Mesendoderm (in vitro differentiated cells): ENCODE measurements at regions not wholly inside any gene's neighbourhood (a gene's known extent, or its start where the extent isn't known, plus 50 kb on each side); places are given as distances from the start of the nearest gene placed in this dataset.

Experiments used
- DNase-seq: peaks from one replicate; pipeline ENCODE4 v3.0.0; 2013
- H2AK5ac ChIP-seq: 2 replicates; pipeline ENCODE4 v1.6.1; 2013; ENCODE audit warnings: low read length, inconsistent platforms
- H2BK120ac ChIP-seq: 2 replicates; pipeline ENCODE4 v1.6.1; 2013; ENCODE audit warnings: low read depth, mild to moderate bottlenecking, low read length, moderate library complexity, mixed read lengths
- H2BK15ac ChIP-seq: replicated peaks from 2 replicates; pipeline ENCODE4 v1.6.1; 2013; ENCODE audit warnings: low read depth, mild to moderate bottlenecking, moderate library complexity
- H2BK5ac ChIP-seq: 2 replicates; pipeline ENCODE4 v1.6.1; 2013; ENCODE audit warnings: low read length, inconsistent platforms
- H3K18ac ChIP-seq: 2 replicates; pipeline ENCODE4 v1.6.1; 2013; ENCODE audit warnings: mild to moderate bottlenecking, low read length, mixed read lengths
- H3K23ac ChIP-seq: one replicate; pipeline ENCODE4 v1.6.1; 2013; ENCODE audit warnings: low read length
- H3K27ac ChIP-seq: 2 replicates; pipeline ENCODE4 v1.5.1; 2013; ENCODE audit warnings: low read depth, mild to moderate bottlenecking, inconsistent platforms, low read length, moderate library complexity
- H3K27me3 ChIP-seq: 2 replicates; pipeline ENCODE4 v1.6.1; 2013; ENCODE audit warnings: low read length, control low read depth, mild to moderate bottlenecking, inconsistent platforms; ENCODE audit not compliant: insufficient read depth, poor library complexity
- H3K36me3 ChIP-seq: 2 replicates; pipeline ENCODE4 v1.6.1; 2013; ENCODE audit warnings: low read length, inconsistent platforms; ENCODE audit not compliant: control insufficient read depth, insufficient read depth
- H3K4ac ChIP-seq: one replicate; pipeline ENCODE4 v1.6.1; 2013; ENCODE audit warnings: low read depth, mild to moderate bottlenecking, low read length, moderate library complexity
- H3K4me1 ChIP-seq: 2 replicates; pipeline ENCODE4 v1.6.1; 2013; ENCODE audit warnings: low read depth, low read length, inconsistent platforms; ENCODE audit not compliant: control insufficient read depth
- H3K4me2 ChIP-seq: 2 replicates; pipeline ENCODE4 v1.6.1; 2013; ENCODE audit warnings: low read length
- H3K4me3 ChIP-seq: 2 replicates; pipeline ENCODE4 v1.5.1; 2013; ENCODE audit warnings: mild to moderate bottlenecking, low read length
- H3K56ac ChIP-seq: one replicate; pipeline ENCODE4 v1.6.1; 2013; ENCODE audit warnings: low read length
- H3K79me1 ChIP-seq: 2 replicates; pipeline ENCODE4 v1.6.1; 2013; ENCODE audit warnings: low read length, inconsistent platforms
- H3K79me2 ChIP-seq: 2 replicates; pipeline ENCODE4 v1.6.1; 2013; ENCODE audit warnings: mild to moderate bottlenecking, low read length; ENCODE audit not compliant: control insufficient read depth, insufficient read depth
- H3K9ac ChIP-seq: 2 replicates; pipeline ENCODE4 v1.6.1; 2013; ENCODE audit warnings: low read length, inconsistent platforms
- H4K5ac ChIP-seq: one replicate; pipeline ENCODE4 v1.6.1; 2013; ENCODE audit warnings: low read length
- H4K8ac ChIP-seq: one replicate; pipeline ENCODE4 v1.6.1; 2013; ENCODE audit warnings: low read depth, mild to moderate bottlenecking, control low read depth, low read length, moderate library complexity
- WGBS: extraction: QIAGEN DNeasy Blood & Tissue Kit; methylation state at CpG from one replicate; pipeline ENCODE4 v1.1.7; 2013; ENCODE audit warnings: low lambda C conversion rate, missing lambda C conversion rate; ENCODE audit not compliant: insufficient coverage; ENCODE audit errors: extremely low coverage; 5-methylcytosine and 5-hydroxymethylcytosine counted together

DNA sequence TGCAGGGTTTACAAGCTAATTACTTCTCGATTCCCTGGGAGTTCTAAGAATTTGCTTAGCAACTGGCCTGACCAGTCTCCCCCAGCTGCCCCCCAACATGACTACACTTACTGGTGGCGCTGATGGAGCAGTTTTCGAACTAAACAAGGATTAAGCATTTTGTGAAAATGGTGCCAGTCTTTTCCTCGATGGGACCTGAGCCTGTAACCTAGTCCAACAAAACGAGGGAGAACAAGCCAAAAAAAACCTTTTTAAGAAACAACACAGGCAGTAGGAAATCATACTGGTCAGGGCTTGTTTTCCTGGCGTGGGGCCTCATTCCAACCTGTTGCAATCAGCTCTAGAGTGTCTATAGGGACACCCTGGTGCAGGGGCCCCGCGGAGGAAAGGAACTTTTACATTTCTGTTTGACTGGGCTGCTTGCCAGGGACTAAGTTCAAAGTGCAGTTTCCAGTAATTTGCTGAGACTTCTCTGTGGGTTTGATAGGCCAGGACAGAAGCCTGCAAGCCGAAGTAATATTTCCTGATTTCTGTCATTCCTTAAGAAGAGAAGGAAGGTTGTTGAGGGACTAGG lies 158.7 kb downstream of the SPRY1 start:
- H3K4ac ChIP-seq: no peak overlapping the region
- no peaks in the 10 kb centered on the region for H3K27me3 ChIP-seq
- peak; percentile 23 for DNase-seq
- H2BK15ac ChIP-seq: peak overlapping the region; percentile 87
- H2BK120ac ChIP-seq: peak overlapping the region; percentile 74
- H2AK5ac ChIP-seq: no peak overlapping the region
- H3K36me3 ChIP-seq: no peaks in the 10 kb centered on the region
- no peaks in the 10 kb centered on the region for H3K4me1 ChIP-seq
- H3K18ac ChIP-seq: peak overlapping the region; percentile 82
- H3K23ac ChIP-seq: no peak overlapping the region
- H4K8ac ChIP-seq: no peak overlapping the region
- no peaks in the 10 kb centered on the region for H3K79me1 ChIP-seq
- no peak overlapping the region for H3K4me2 ChIP-seq
- no peak overlapping the region for H3K4me3 ChIP-seq
- H3K56ac ChIP-seq: peak overlapping the region; percentile 12
- no peak overlapping the region for H3K9ac ChIP-seq
- H4K5ac ChIP-seq: no peak overlapping the region
- WGBS: no CpG with 5 or more reads among the region's 9 CpGs
- H2BK5ac ChIP-seq: no peak overlapping the region
- no peak overlapping the region for H3K27ac ChIP-seq
- H3K79me2 ChIP-seq: no peaks in the 10 kb centered on the region

DNA sequence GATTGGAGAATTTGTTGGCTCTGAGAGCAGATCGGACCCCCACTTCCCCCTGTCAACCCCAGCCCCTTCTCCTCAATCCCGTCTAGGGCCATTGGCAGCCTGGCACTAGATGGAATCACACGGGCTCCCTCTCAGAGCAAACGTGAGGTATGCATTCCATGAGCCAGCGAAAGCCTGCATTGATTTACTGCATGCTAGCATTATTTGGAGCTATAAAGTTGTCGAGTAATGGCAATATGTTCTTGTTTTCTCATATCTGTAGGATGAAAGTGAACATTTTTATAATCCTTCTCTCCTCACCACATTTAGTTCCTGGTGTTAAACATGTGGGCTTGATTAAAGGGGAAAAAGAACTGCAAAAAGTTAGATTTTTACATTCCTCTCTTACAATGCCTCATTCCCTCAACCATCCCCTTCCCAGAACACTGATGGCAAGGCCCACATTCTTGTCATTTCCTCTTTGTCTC lies 159.2 kb downstream of the SPRY1 start:
- no peak overlapping the region for H3K4ac ChIP-seq
- DNase-seq: peak; percentile 19
- H3K23ac ChIP-seq: no peak overlapping the region
- no peak overlapping the region for H4K5ac ChIP-seq
- no peak overlapping the region for H4K8ac ChIP-seq
- H3K79me2 ChIP-seq: no peaks in the 10 kb centered on the region
- H2AK5ac ChIP-seq: no peak overlapping the region
- H3K56ac ChIP-seq: peak overlapping the region; percentile 4
- H3K79me1 ChIP-seq: no peaks in the 10 kb centered on the region
- no peaks in the 10 kb centered on the region for H3K4me1 ChIP-seq
- no CpG with 5 or more reads among the region's 6 CpGs for WGBS
- no peak overlapping the region for H3K27ac ChIP-seq
- H3K36me3 ChIP-seq: no peaks in the 10 kb centered on the region
- peak overlapping the region; percentile 87 for H2BK15ac ChIP-seq
- no peak overlapping the region for H2BK5ac ChIP-seq
- H3K4me2 ChIP-seq: no peak overlapping the region
- H3K4me3 ChIP-seq: no peak overlapping the region
- H3K9ac ChIP-seq: no peak overlapping the region
- peak overlapping the region; percentile 82 for H3K18ac ChIP-seq
- no peaks in the 10 kb centered on the region for H3K27me3 ChIP-seq
- peak overlapping the region; percentile 73 for H2BK120ac ChIP-seq

DNA sequence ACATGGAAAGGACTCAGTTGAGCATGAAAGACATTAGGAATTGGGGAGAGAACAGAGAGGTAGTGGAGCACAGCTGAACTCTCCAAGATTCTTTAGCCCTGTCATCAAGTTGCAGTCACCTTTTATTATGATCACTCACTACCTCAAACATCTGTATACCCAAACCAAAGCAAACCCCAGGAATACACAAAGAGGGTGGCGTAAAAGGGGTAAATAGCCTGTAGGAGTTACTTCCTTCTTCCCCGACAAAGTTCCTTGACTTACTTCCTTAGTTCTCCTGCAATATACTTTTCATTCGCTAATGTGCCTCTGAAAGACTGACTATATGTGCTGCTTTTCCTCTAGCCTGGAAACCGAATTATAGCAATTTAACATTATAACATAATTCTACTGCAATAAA lies 159.9 kb downstream of the SPRY1 start:
- Histone ChIP-seq H3K4me2 (no peak overlapping the region), H4K8ac (no peak overlapping the region), H3K4me1 (no peaks in the 10 kb centered on the region), H2BK120ac (no peak overlapping the region), H3K23ac (no peak overlapping the region), H2AK5ac (no peak overlapping the region), H3K9ac (no peak overlapping the region), H3K27me3 (no peaks in the 10 kb centered on the region), H3K36me3 (no peaks in the 10 kb centered on the region), H2BK15ac (peak overlapping the region; percentile 1), H3K4ac (no peak overlapping the region), H3K56ac (no peak overlapping the region), H3K18ac (peak overlapping the region; percentile 60), H4K5ac (no peak overlapping the region), H3K79me1 (no peaks in the 10 kb centered on the region), H3K79me2 (no peaks in the 10 kb centered on the region), H3K4me3 (no peak overlapping the region), H3K27ac (no peak overlapping the region), H2BK5ac (no peak overlapping the region)
- DNase-seq: no peak
- no CpG with 5 or more reads among the region's 4 CpGs for WGBS

DNA sequence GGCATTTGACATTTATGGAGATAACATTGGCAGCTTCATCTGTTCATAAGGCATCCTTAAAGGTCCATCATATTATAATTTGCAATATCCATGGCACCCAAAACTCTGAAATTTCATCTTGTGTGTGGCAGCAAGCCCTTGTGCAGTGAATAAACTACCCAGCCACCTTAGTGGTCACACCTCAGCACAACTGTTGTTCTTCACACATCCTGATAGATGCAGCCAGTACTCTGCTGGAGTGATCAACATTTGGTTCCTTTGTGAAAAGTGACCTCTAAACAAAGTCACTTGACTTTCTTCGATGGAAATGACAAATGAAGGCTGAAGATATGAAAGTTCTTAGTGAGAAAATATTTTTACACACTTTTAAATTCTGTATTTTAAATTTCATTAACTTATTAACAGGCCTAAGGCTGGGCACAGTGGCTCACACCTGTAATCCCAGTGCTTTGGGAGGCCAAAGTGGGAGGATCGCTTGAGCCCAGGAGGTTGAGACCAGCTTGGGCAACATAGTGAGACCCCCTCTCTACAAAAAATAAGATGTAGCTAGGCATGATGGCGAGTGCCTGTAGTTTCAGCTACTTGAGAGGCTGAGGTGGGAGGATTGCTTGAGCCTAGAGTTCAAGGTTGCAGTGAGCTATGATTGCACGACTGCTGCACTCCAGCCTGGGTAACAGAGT lies 161.4 kb downstream of the SPRY1 start:
- no peaks in the 10 kb centered on the region for H3K36me3 ChIP-seq

DNA sequence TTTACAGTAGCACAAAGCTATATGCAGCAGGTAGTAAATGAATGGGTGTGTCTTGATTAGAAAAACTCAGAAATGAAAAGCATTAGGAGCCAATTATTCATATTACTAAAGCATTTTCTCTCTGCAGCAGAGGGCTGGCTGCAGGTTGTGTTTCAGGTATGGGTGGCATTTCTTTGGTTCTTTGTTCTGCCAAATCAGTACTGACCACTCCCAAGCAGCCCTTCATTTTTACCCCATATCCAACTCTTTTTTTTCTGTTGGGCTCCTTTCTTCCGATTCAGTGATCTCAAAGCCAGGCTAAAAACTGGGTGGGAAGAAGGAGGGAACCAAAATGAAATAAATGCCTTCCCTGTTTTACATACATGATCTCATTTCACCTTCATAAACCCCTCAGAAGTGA lies 162.3 kb downstream of the SPRY1 start:
- H3K36me3 ChIP-seq: no peaks in the 10 kb centered on the region
- no peaks in the 10 kb centered on the region for H3K4me1 ChIP-seq
- WGBS: no CpG with 5 or more reads among the region's 1 CpG

More for the DNA sequence above, 161.4 kb downstream of the SPRY1 start:
- WGBS: no CpG with 5 or more reads among the region's 4 CpGs
- Histone ChIP-seq H3K4me3 (no peak overlapping the region), H2AK5ac (no peak overlapping the region), H3K79me1 (no peaks in the 10 kb centered on the region), H2BK5ac (no peak overlapping the region), H2BK15ac (no peak overlapping the region), H3K4me2 (no peak overlapping the region), H3K23ac (no peak overlapping the region), H3K27ac (no peak overlapping the region), H4K8ac (no peak overlapping the region), H3K4ac (no peak overlapping the region), H3K56ac (no peak overlapping the region), H4K5ac (no peak overlapping the region), H2BK120ac (no peak overlapping the region), H3K79me2 (no peaks in the 10 kb centered on the region), H3K4me1 (no peaks in the 10 kb centered on the region), H3K9ac (no peak overlapping the region), H3K27me3 (no peaks in the 10 kb centered on the region), H3K18ac (no peak overlapping the region)
- peak; percentile 56 for DNase-seq

More for the DNA sequence above, 162.3 kb downstream of the SPRY1 start:
- Histone ChIP-seq H2BK15ac (no peak overlapping the region), H2BK5ac (no peak overlapping the region), H4K5ac (no peak overlapping the region), H3K79me2 (no peaks in the 10 kb centered on the region), H4K8ac (no peak overlapping the region), H3K23ac (no peak overlapping the region), H3K4me2 (no peak overlapping the region), H3K56ac (no peak overlapping the region), H3K27me3 (no peaks in the 10 kb centered on the region), H3K4ac (no peak overlapping the region), H3K9ac (no peak overlapping the region), H3K4me3 (no peak overlapping the region), H2BK120ac (no peak overlapping the region), H3K18ac (peak overlapping the region; percentile 68), H3K79me1 (no peaks in the 10 kb centered on the region), H2AK5ac (no peak overlapping the region), H3K27ac (no peak overlapping the region)
- no peak for DNase-seq
